ENCODE measurements at regions not wholly inside any gene's neighbourhood (a gene's known extent, or its start where the extent isn't known, plus 50 kb on each side); places are given as distances from the start of the nearest gene placed in this dataset.

GRCh38 chr4:170721812-170722373 is 632.1 kb upstream of the AADAT start:
- Histone ChIP-seq H3K27ac (ENCODE audit: low read depth, low read length) (no peak overlapping the region), H2BK5ac (ENCODE audit: low read depth, low read length) (no peak overlapping the region), H3K9ac (replicated peaks in 1 of 4; ENCODE audit: extremely low read depth in 1 of 4, low read depth in 3 of 4, low read length in 3 of 4) (no peak overlapping the region), H4K91ac (replicated peaks; ENCODE audit: insufficient read length, low read length) (no peak overlapping the region), H3K4me2 (ENCODE audit: insufficient read depth in 1 of 2, low read depth in 2 of 2, low read length in 2 of 2) (no peak overlapping the region), H3K18ac (ENCODE audit: extremely low read depth, low read length) (no peak overlapping the region), H3K79me1 (ENCODE audit: low read depth, low read length) (no peaks in the 10 kb centered on the region), H4K5ac (ENCODE audit: insufficient read length, low read depth, low read length) (no peak overlapping the region), H3K14ac (ENCODE audit: insufficient read length) (no peak overlapping the region), H2BK120ac (replicated peaks; ENCODE audit: low read depth, low read length) (no peak overlapping the region), H3K27me3 (replicated peaks in 1 of 4; ENCODE audit: control insufficient read depth in 3 of 4, extremely low read depth in 1 of 4, insufficient read depth in 3 of 4, low read length in 3 of 4) (no peaks in the 10 kb centered on the region), H4K20me1 (replicated peaks in 1 of 2; ENCODE audit: control insufficient read depth in 1 of 2, insufficient read depth in 2 of 2, low read length in 2 of 2) (no peaks in the 10 kb centered on the region), H3K23ac (ENCODE audit: insufficient read length) (no peak overlapping the region), H3K36me3 (ENCODE audit: control insufficient read depth in 2 of 4, insufficient read depth in 4 of 4, low read length in 3 of 4) (no peaks in the 10 kb centered on the region), H3K4me3 (ENCODE audit: extremely low read depth in 1 of 4, insufficient read depth in 2 of 4, low read depth in 3 of 4, low read length in 4 of 4) (no peak overlapping the region), H2BK20ac (ENCODE audit: low read length) (no peak overlapping the region), H2AFZ (ENCODE audit: low read length) (no peak overlapping the region), H2BK12ac (ENCODE audit: low read depth, low read length) (no peak overlapping the region), H4K8ac (ENCODE audit: extremely low read depth, insufficient read depth, low read length) (no peak overlapping the region), H3K79me2 (ENCODE audit: control insufficient read depth in 1 of 2, insufficient read depth in 2 of 2, low read length in 2 of 2) (no peaks in the 10 kb centered on the region), H2BK15ac (ENCODE audit: low read length) (no peak overlapping the region), H3K56ac (replicated peaks; ENCODE audit: insufficient read length, low read depth, low read length) (no peak overlapping the region), H3K4ac (replicated peaks; ENCODE audit: insufficient read length, low read depth, low read length) (no peak overlapping the region), H3K9me3 (ENCODE audit: insufficient read depth in 2 of 2, low read depth in 1 of 2, low read length in 1 of 2) (no peaks in the 10 kb centered on the region), H3K4me1 (replicated peaks in 1 of 4; ENCODE audit: control insufficient read depth in 3 of 4, insufficient read depth in 4 of 4, low read length in 3 of 4) (no peaks in the 10 kb centered on the region), H2AK5ac (ENCODE audit: low read depth, low read length) (no peak overlapping the region), H3K23me2 (ENCODE audit: low read depth, low read length) (no peaks in the 10 kb centered on the region)
- ChIA-PET POLR2A (ENCODE audit: partially characterized antibody) (no interaction called here), CTCF (ENCODE audit: partially characterized antibody) (no interaction called here)
- WGBS, 2 experiments (ENCODE audit: extremely low coverage in 1 of 2, insufficient coverage in 1 of 2, insufficient read length in 1 of 2, insufficient replicate concordance in 2 of 2, low coverage in 1 of 2, low lambda C conversion rate in 2 of 2, missing lambda C conversion rate in 1 of 2), result 94% methylated on average over 1 of the region's 1 CpG; no CpG with 5 or more reads in 1 of the 2 experiments
- FAIRE-seq (no peak), DNase-seq (ENCODE audit: low read depth in 1 of 2, low spot score in 2 of 2) (no peak)
- TF ChIP-seq, protein P1, sequence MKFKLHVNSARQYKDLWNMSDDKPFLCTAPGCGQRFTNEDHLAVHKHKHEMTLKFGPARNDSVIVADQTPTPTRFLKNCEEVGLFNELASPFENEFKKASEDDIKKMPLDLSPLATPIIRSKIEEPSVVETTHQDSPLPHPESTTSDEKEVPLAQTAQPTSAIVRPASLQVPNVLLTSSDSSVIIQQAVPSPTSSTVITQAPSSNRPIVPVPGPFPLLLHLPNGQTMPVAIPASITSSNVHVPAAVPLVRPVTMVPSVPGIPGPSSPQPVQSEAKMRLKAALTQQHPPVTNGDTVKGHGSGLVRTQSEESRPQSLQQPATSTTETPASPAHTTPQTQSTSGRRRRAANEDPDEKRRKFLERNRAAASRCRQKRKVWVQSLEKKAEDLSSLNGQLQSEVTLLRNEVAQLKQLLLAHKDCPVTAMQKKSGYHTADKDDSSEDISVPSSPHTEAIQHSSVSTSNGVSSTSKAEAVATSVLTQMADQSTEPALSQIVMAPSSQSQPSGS (IDR thresholded peaks at IDR 0.05; ENCODE audit: low read length), result no peak
- TF ChIP-seq POLR2A (IDR thresholded peaks at IDR 0.05; ENCODE audit: control extremely low read depth in 1 of 2, low read depth in 2 of 2, low read length in 2 of 2) (no peak), SP2 (IDR thresholded peaks at IDR 0.05; ENCODE audit: low read length) (no peak), CREB1 (IDR thresholded peaks at IDR 0.05) (no peak), EGR1 (IDR thresholded peaks at IDR 0.05; ENCODE audit: borderline replicate concordance, low read depth, low read length) (no peak), HDAC2 (IDR thresholded peaks at IDR 0.05; ENCODE audit: borderline replicate concordance in 1 of 2, low read depth in 2 of 2, low read length in 2 of 2) (no peak), CBX8 (IDR thresholded peaks at IDR 0.05; ENCODE audit: borderline replicate concordance, low read depth, low read length) (no peak), CTBP2 (IDR thresholded peaks at IDR 0.05; ENCODE audit: borderline replicate concordance, insufficient read depth, insufficient read length, low read length) (no peak), FOSL1 (IDR thresholded peaks at IDR 0.05; ENCODE audit: insufficient read depth, low read depth, low read length) (no peak), TCF12 (IDR thresholded peaks at IDR 0.05; ENCODE audit: low read depth, low read length) (no peak), YY1 (IDR thresholded peaks at IDR 0.05; ENCODE audit: low read depth, low read length) (no peak), ASH2L (IDR thresholded peaks at IDR 0.05; ENCODE audit: low read length) (no peak), PHF8 (conservative IDR thresholded peaks at IDR 0.05; ENCODE audit: low read depth, low read length) (no peak), BRCA1 (IDR thresholded peaks at IDR 0.05; ENCODE audit: low read depth, low read length) (no peak)
